GM19438 (cell line): ENCODE measurements at regions not wholly inside any gene's neighbourhood (a gene's known extent, or its start where the extent isn't known, plus 50 kb on each side); places are given as distances from the start of the nearest gene placed in this dataset.
"Not testable (repeated sequence)": the region's sequence is repeated elsewhere in the genome, so short reads cannot be mapped to it uniquely, and the experiment has no call there.

Experiments
- ATAC-seq: cut with Tn5 transposase; IDR thresholded peaks from one replicate; pipeline ENCODE4 v1.9.1; 2021; ENCODE audit warnings: low read depth; ENCODE audit not compliant: unreplicated experiment

DNA sequence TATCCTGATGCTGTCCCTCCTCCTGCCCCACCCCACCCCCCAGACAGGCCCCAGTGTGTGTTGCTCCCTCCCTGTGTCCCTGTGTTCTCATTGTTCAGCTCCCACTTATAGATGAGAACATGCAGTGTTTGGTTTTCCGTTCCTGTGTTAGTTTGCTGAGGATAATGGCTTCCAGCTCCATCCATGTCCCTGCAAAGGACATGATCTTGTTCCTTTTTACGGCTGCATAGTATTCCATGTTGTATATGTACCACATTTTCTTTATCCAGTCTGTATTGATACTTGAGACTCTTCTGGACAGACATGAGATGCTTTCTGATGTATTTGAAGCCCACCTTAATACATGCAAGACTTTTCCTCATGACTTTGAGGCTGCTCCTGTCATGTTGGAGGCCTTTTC is 91.8 kb upstream of the USP9X start:
- not testable (repeated sequence) for ATAC-seq

DNA sequence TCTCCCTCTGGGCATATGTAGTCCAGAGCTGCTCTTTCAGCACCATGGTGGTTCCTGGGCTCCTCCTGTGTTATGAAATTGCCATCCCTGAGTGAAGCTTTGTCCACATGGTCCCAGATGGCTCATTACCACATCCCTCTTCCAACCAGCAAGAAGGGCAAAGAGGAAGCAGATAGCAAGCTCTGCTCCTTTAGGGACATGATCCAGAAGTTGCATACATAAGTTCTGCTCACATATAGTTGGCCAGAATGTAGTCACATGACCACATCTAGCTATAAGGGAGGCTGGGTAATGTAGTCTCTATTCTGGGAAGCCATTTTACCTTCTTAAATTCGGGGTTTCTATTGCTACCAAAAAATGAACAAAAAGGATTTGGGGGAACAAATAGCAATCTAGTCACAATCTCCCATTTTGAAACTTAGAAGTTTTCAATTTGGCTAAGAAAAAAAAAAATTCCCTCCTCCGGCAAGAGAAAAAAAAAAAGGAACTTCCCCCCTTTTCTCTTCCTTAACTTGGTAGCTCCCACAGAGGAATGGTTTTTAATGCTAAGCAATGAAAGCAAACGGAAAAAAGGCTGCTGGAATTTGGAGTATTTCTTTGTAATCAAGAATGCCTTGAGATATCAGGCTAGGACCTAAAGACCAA is 88.2 kb upstream of the USP9X start:
- ATAC-seq, result no peak

DNA sequence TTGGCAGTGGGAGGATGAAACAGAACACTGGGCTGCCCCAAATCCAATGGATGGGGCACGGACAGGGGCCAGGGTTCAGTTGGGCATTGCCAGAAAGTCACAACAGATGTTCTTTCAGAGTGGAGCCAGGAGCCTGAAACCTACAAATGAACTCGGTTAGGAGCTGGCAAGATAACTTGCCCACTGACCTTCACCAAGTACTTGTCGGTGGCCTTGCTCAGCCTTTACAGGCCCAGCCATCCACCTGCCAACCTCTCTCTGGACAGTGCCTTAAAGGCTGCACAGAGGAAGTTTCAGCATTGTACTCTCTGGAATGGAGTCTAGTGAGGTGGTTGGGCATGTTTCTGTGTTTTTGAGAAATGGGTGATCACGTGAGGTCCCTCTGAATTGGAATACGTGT is 87.1 kb upstream of the USP9X start:
- ATAC-seq, result no peak

DNA sequence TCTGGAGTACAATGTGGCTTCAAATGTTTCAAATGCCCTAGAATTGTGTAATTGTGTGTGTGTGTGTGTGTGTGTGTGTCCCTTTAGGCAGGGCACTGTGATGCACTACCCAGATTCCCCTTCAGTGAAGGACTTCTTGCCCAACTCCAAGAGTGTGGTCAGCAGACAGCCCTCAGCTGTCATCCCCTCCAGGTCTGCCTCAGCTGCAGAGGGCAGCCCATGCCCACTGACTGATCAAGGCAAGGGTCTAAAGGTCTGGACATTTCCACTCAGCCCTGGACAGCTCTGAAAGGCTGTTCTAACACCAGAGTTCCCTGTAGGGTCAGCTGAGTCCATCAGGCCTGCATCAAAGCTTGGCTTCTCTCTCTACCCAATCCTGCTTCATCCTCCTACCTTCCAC is 83.9 kb upstream of the USP9X start:
- ATAC-seq, result no peak

DNA sequence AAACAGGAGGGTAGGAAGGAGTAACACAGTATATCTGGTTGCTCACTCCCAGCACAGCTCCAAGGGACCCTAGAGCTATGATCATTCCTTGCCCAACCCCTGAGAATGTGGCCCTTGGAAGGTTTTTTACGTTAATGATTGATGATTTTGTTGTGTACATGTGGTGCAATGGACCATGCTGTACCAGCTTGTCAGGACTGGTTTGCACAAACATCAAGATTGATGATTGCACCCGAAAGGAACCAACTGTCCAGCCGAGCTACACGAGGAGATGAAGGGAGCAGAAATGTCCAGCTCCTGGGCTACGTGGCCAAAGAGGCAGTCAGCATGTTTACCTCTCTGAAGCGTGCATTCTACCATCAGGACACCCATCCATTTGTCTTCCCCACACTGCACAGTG is 83.2 kb upstream of the USP9X start:
- ATAC-seq, result no peak

DNA sequence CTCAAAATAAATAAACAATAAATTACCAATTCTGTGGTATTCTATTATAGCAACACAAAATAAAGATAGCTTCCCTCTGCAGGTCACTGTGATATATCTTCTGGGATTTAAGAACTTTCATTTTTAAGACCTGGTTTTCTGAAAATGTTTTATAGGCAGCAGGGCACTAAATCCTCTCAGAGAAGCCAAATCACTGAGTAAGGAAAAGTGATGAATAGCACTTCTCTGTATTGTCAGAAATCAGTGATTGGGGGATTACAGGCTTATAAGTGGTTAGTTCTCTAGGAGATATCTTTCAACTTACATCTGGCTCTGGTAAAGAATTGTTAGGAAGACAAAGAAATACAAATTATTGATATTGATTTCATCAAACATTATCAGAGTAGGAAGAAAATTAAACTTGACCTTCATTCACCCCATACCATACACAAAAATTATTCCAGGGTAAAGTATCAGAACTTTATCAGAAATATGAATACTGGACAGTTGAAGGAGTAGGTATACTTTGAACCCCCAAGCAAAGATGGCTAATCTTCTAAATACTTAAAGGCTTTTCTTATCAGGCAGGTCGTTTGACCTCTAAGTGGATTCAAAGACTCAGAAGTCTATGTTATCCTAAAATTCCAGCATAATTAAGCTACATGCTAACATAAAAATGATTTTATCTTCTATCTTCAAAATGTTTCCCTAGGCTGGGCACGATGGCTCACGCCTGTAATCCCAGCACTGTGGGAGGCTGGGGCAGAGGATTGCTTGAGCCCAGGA is 81.6 kb upstream of the USP9X start:
- ATAC-seq, result no peak

DNA sequence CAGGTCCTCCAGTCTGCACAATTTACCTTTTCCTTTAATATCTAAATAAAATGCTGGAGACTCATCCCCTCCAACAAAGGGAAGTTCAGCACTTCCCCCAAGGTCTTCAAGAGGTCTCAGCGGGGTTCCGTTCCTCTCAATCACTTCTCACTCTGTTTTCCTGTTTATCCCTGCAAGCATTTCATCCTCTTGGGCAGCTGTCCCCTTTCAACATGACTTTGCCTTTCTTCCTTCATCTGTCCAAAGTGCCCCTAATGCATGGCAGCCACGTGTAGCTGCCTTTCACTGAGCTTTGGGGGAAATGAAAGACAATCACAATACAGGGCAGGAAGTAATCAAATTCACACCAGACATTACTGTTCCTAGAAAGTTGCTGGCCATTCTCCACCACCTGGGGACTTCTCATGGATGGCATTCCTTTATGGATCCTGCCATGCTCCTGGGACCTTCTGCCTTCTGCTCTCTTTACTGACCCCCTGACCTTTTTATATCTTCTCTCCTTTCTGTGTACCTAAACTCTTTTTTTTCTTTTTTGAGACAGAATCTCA is 79.7 kb upstream of the USP9X start:
- ATAC-seq, result no peak

DNA sequence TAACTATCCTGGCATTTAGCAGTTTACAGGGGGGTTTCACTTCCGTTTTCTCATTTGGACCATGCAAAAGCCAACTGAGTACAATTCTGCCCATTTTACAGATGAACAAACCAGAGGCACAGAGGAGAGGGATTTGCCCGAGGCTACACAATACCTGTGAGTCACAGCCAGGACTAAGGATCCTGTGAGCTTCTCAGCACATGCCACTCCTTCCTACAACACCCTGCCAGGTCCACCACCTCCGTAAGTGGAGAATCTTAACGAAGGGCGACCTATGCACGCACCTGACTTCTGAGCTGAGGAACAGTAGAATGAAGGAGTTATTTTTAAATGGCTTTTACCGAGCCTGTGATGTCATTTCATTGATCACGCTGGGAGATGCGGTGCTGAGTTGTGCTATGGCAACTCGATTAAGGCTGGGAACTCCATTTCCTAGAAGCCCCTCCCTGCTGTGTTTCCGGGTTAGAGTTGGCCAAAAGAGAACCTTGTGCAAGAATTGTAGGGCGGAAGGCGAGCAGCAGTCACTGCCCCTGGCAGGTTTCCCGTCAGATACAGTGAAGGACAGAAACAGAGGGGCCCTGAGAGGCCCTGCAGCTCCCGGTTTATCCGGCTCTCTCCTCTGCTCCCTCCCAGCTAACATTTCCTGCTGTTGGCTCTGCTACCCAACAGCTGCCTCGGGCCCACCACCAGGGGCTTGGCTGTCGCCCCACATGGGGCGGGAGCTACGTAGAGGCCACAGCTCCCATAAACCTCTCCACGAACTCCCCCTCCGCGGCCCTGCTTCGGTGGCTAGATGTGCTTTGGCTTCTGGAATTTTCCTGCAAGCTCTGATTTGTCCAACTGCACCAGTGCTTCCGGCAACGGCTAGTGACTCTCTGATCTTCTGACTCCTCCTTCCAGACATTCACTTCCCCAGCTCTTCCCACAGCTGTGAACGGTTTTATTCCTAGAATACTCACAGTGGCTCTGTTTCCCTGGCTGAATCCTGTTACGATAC is 75.1 kb upstream of the USP9X start:
- peak; percentile 62 for ATAC-seq

DNA sequence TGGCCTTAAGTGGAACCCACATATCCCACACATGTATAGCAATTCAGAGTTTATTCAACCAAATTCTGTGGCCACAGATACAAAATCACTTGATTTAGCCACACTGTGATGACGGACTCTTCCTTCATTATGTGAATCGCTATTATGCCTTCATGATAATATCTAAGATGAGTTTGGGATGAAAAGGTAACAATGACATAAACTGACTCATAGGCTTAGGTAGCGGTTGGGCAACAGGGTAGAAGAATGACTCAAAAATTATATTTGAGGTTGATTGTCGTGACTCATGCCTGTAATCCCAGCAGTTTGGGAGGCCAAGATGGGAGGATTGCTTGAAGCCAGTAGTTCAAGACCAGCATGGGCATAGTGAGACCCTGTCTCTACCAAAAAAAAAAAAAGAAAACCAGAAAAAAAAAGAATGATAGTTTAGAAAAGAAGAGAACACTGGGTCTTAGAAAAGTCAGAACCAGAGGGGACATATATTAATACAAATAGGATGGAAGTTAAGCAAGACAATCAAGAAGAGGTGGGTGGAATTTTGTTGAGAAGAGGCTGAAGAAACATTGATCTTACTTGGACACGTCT is 70.4 kb upstream of the USP9X start:
- no peak for ATAC-seq

DNA sequence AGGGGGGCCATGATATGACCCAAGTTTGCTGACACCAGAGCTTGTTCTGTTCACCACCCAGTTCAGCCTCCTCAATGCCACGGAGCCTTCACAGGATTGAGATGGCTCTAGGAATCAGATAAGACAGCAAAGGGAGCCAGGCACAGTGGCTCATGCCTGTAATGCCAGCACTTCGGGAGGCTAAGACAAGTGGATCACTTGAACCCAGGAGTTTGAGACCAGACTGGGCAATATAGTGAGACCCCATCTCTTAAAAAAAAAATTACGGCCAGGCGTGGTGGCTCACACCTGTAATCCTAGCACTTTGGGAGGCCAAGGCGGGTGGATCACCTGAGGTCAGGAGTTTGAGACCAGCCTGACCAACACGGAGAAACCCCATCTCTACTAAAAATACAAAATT is 67.5 kb upstream of the USP9X start:
- ATAC-seq, result not testable (repeated sequence)

DNA sequence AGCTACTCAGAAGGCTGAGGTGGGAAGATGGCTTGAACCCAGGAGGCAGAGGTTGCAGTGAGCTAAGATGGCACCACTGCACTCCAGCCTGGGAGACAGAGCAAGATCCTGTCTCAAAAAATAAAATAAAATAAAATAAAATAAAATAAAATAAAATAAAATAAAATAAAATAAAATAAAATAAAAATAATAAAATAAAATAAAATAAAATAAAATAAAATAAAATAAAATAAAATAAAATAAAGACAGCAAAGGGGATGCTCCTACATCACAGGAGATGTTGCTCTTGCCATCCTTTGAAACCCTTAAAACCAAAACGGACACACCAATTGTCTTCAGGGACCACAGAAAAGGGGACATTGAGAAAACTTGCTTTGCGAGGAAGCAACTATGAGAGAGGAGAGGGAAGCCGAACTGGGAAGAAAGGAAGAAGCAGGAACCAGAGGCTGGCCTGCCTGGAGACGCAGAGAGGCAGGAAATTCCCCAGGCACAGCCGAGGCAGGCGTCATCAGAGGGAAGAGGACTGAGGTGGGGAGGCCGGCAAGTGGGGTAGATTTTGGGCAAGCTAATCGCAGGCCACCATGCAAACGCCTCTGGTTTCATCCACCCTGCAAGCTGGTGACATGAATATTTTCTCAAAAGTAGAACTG is 66.7 kb upstream of the USP9X start:
- not testable (repeated sequence) for ATAC-seq

DNA sequence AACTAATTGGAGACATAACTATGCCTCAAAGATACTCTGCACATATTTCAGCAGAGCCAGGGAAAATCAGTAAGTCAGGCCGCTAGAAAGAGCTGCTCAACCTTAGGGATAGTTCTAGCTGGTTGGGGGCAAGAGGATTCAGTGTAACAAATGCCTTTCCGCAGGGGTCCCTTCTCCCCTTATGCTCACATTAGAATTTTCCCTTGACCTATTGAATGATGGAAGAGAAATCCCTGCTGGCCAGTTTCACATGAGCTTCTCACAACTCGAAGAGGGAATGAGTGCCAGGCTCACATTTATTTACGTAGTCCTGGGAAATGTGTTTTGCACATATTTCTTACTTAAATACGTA is 66.2 kb upstream of the USP9X start:
- no peak for ATAC-seq

DNA sequence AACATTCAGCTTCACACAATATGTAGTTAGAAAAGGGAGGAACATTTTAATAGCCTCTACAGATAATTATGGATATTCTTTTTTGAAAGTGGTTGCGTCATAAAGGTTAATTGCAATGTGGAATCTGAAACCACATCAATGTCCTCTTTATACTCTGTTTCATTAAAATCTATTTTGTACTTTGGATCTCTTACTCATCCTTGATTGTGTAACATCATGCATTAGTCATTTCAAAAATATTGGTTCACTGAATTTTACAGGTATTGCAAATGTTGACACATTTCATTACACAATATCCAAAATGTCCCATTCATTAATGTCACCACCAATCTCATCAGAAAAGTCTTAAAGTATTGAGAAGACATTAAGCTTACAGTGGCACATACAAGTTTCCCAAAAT is 62.7 kb upstream of the USP9X start:
- no peak for ATAC-seq

DNA sequence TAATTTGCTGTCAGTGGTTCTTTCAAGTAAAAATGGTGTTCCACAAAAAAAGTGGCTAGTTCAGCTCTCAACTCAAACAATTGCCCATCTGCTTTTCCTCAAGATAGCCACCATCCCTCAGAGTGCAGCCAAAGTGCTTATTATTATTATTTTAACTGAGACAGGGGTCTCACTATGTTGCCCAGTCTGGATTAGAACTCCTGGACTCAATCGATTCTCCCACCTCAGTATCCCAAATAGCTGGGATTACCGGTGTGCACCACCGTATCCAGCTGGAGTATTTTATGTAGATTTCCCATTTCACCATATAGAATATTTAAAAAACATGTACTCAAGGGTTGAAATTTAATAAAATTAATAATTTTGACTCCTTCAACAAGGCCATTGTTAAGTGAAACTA is 62.1 kb upstream of the USP9X start:
- no peak for ATAC-seq

DNA sequence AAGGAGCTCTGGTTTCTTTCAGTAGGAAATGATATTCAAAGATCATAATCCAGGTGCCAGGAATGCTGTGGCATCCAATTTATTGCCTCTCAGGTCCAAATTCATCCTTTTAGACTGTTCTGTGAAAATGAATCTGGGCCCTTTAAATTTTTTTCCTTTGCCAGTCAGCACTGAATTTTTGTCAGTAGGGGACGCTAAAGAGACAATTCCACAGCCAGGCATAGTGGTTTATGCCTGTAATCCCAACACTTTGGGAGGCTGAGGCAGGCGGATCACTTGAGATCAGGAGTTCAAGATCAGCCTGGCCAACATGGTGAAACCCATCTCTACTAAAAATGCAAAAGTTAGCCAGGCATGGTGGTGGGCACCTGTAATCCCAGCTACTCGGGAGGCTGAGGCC is 60.9 kb upstream of the USP9X start:
- ATAC-seq, result not testable (repeated sequence)

DNA sequence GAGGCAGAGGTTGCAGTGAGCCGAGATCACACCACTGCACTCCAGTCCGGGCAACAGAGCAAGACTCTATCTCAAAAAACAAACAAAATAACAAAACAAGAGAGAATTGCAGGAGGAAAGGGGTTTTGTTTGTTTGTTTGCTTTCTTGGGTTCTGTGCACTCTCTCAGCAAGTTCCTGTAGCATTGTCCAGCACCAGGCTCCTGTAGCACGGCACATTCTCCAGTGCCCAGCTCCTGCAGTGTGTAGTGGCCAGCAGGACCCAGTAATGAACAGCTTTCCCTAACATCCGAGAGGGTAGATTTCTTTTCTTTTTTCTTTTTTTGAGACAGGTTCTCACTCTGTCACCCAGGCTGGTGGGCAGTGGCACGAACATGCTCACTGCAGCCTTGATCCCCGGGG is 60.5 kb upstream of the USP9X start:
- ATAC-seq, result no peak

DNA sequence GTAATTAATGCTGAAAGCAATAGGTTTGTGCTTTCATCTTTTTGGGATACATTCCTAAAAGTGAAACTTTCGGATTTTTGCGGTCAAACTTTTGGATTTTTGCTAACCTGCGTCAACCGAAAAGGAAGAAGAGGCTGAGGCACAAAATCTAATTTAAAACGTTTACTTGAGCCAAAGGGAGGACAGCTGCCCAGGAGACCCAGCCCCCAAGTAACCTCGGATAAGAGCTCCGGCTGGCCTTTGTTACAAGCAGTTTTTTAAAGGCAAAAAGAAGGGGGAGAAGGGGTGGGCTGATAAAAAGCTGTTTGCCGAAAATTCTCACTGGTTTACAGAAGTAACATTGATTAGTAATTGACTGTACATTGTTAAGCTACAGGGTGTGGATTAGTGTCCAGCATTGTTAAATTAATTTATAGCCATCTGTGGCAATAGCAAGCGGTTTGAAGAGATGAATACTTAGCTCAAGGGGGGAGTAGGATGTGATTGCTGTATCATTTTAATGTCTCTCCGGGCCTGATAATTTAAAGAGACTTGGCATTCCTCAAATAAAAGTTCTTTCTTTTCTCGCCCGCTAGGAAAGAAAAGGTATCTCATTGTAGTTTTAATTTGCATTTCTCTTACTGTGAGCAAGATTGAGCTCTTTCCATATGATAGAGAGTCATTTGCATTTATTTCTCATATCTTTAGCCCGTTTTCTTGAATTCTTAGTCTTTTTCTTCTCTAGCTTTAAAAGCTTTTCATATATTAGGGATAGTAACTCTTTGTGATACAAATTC is 59.1 kb upstream of the USP9X start:
- no peak for ATAC-seq

DNA sequence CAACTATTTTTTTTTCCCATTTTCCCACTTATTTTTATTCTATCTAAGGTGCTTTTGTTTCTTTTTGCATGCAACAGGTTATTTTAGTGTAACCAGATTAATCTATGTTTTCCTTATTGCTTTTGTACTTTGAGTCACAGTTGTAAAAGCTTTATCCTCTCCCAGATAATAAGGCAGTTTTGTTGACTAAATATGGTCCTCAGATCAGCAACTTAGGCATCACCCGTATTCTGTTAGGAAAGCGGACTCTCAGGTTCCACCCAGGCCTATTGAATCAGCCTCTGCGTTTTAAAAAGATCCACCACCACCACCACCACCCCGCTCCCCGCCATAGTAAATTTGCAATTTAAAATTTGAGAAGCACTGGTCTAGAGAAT is 58.6 kb upstream of the USP9X start:
- no peak for ATAC-seq

DNA sequence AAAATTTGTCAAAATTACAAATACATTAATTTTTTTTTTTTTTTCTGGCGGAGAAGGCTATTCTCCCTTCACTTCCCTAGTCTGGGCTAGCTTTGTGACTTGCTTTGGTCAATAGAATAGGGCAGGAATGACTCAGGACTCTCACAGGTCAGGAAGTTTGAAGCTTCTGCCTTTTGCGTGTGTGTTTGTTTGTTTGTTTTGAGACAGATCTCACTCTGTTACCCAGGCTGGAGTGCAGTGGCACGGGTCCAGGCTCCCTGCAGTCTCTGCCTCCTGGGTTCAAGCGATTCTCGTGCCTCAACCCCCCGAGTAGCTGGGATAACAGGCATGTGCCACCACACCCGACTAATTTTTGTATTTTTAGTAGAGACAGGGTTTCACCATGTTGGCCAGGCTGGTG is 55.9 kb upstream of the USP9X start:
- no peak for ATAC-seq
